ENCODE measurements at regions not wholly inside any gene's neighbourhood (a gene's known extent, or its start where the extent isn't known, plus 50 kb on each side); places are given as distances from the start of the nearest gene placed in this dataset.

GRCh38 chr6:151682922-151683321 lies 124.6 kb upstream of the ESR1 start:
- Histone ChIP-seq H3K9me3 (no peaks in the 10 kb centered on the region), H3K4me3 (no peak overlapping the region), H3K4me1 (peaks cover 0 to 27% (median 0%) of the 10 kb centered on the region in 3 donors), H3K27me3 (no peaks in the 10 kb centered on the region), H3K27ac (no peak overlapping the region), H3K36me3 (no peaks in the 10 kb centered on the region)
- 66 to 69% methylated on average over 3 of the region's 3 CpGs for WGBS, 2 donors
- DNase-seq = no peak
- intact Hi-C loops (cut with DNase I) = no loop called here
- TF ChIP-seq POLR2A (IDR thresholded peaks at IDR 0.05) (no peak), CTCF (IDR thresholded peaks at IDR 0.05) (no peak)

- 50 to 79% methylated on average over 1 of the region's 1 CpG for WGBS, 2 donors
- no peak for DNase-seq
- Histone ChIP-seq H3K36me3 (no peaks in the 10 kb centered on the region), H3K27me3 (no peaks in the 10 kb centered on the region), H3K9me3 (no peaks in the 10 kb centered on the region), H3K27ac (no peak overlapping the region), H3K4me3 (no peak overlapping the region), H3K4me1 (peaks cover 0 to 24% (median 0%) of the 10 kb centered on the region in 3 donors)
- TF ChIP-seq CTCF (IDR thresholded peaks at IDR 0.05) (no peak), POLR2A (IDR thresholded peaks at IDR 0.05) (no peak)
- intact Hi-C loops (cut with DNase I) = no loop called here
Observed at GRCh38 chr6:151683381-151683780, 124.1 kb upstream of the ESR1 start.

- H3K4me3 ChIP-seq = no peak overlapping the region
- TF ChIP-seq CTCF (IDR thresholded peaks at IDR 0.05) = no peak
- TF ChIP-seq POLR2A (IDR thresholded peaks at IDR 0.05) = no peak
- H3K27me3 ChIP-seq = no peaks in the 10 kb centered on the region
- no peak for DNase-seq
- H3K4me1 ChIP-seq = no peaks in the 10 kb centered on the region
- H3K27ac ChIP-seq = peak overlapping the region in 1 of 4 donors; percentile 60
- 75 to 78% methylated on average over 5 of the region's 5 CpGs for WGBS, 2 donors
- H3K36me3 ChIP-seq = no peaks in the 10 kb centered on the region
- H3K9me3 ChIP-seq = no peaks in the 10 kb centered on the region
- intact Hi-C loops (cut with DNase I) = no loop called here
Observed at GRCh38 chr6:151689499-151690201, 117.8 kb upstream of the ESR1 start.

GRCh38 chr6:151690303-151690702 lies 117.2 kb upstream of the ESR1 start:
- Histone ChIP-seq H3K9me3 (no peaks in the 10 kb centered on the region), H3K27ac (peak overlapping the region in 3 of 4 donors; percentile 17 to 72 (median 60)), H3K27me3 (no peaks in the 10 kb centered on the region), H3K4me1 (peaks cover 0 to 6% (median 4%) of the 10 kb centered on the region in 3 donors), H3K36me3 (no peaks in the 10 kb centered on the region), H3K4me3 (peak overlapping the region in 1 of 4 donors; percentile 44)
- intact Hi-C loops (cut with DNase I) = no loop called here
- 27 to 47% methylated on average over 4 of the region's 4 CpGs for WGBS, 2 donors
- peak in 1 of 4 donors; percentile 14 for TF ChIP-seq POLR2A (IDR thresholded peaks at IDR 0.05)
- no peak for TF ChIP-seq CTCF (IDR thresholded peaks at IDR 0.05)
- DNase-seq = no peak

GRCh38 chr6:151690768-151691562 lies 116.5 kb upstream of the ESR1 start:
- H3K27me3 ChIP-seq = no peaks in the 10 kb centered on the region
- WGBS, 2 donors = 50 to 61% methylated on average over 8 of the region's 8 CpGs
- intact Hi-C loops (cut with DNase I) = no loop called here
- peak overlapping the region in 3 of 4 donors; percentile 17 to 72 (median 60) for H3K27ac ChIP-seq
- H3K9me3 ChIP-seq = no peaks in the 10 kb centered on the region
- TF ChIP-seq POLR2A (IDR thresholded peaks at IDR 0.05) = peak in 1 of 4 donors; percentile 35
- TF ChIP-seq CTCF (IDR thresholded peaks at IDR 0.05) = no peak
- no peaks in the 10 kb centered on the region for H3K36me3 ChIP-seq
- peaks cover 0 to 9% (median 6%) of the 10 kb centered on the region in 3 donors for H3K4me1 ChIP-seq
- no peak for DNase-seq
- peak overlapping the region in 3 of 4 donors; percentile 5 to 44 (median 16) for H3K4me3 ChIP-seq
